HG03354 (cell line): ENCODE measurements at regions not wholly inside any gene's neighbourhood (a gene's known extent, or its start where the extent isn't known, plus 50 kb on each side); places are given as distances from the start of the nearest gene placed in this dataset.

Experiments used
- ATAC-seq: cut with Tn5 transposase; IDR thresholded peaks from one replicate; pipeline ENCODE4 v1.9.1; 2021; ENCODE audit warnings: mild to moderate bottlenecking; ENCODE audit not compliant: unreplicated experiment, poor library complexity, severe bottlenecking

GRCh38 chr3:189496375-189497138 is 134.6 kb upstream of the TP63 start:
- ATAC-seq, result no peak

- no peak for ATAC-seq
These were observed 132.0 kb upstream of the TP63 start for GRCh38 chr3:189498995-189499704.

DNA sequence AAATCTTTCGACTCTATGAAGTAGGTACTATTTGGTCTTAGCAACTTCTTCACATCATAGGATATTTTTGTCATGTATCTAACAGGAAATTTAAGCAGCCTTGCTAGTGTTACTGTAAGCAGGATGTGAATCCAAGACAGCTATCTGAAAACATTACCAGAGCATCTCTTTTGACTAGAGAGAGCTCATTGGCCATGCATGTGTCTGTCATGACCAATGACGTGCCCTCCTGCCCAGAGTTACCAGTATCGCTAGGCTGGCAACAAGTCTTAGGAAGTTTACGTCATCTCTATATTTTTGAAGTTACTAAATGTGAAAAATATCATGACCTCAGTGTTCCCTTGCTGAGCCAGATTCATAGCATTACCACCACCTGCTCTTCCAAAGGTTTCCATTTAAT is 130.9 kb upstream of the TP63 start:
- no peak for ATAC-seq

DNA sequence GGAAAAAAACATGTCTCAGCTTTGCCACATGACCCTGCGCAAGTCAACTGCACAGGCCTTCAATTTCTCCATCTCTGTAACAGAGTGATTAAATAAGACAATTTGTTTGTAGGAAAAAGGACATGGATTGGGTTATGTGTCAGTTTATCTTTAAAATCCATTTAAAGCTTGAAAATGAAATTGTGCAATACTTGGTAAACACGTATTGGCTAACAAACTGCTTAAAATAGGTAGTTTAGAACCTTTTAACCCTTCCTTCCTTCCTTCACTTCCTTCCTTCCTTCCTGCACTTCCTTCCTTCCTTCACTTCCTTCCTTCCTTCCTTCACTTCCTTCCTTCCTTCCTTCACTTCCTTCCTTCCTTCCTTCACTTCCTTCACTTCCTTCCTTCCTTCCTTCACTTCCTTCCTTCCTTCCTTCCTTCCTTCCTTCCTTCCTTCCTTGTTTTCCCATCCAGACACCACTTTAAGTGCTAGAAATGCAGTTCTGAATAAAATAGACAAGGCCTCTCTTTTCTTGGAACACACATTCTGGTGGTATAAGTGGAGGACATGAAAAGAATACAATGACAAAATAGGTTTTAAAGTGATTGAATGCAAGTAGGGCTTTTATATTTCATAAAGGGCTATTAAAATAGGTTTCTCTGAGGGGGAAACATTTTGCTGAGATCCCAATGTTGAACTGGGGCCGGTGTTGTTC is 130.2 kb upstream of the TP63 start:
- ATAC-seq, result no peak

DNA sequence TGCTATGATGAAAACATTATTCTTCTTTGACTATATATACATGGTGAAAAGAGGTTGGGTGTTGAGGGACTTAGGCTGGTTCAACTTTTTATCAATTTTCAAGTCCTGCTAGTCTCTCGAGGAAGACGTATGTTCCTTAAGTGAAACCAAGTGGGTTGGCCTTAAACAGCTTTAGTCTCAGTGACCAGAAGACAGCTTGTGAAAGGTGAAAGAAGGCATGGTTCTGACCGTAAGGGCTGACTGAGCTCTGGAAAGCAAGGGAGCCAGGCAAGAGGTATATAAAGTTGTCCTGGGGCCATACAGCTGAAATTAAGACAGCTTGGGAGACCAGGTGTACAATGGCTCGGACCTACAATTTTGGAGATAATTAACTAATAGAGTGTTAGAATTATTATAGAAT is 128.9 kb upstream of the TP63 start:
- no peak for ATAC-seq

GRCh38 chr3:189502676-189503257 is 128.4 kb upstream of the TP63 start:
- ATAC-seq, result no peak

- ATAC-seq, result peak; percentile 71
These were observed 123.3 kb upstream of the TP63 start for GRCh38 chr3:189507856-189508255.

GRCh38 chr3:189508784-189509501 is 122.2 kb upstream of the TP63 start:
- ATAC-seq, result no peak

- peak; percentile 76 for ATAC-seq
These were observed 119.2 kb upstream of the TP63 start for GRCh38 chr3:189512039-189512438.

- ATAC-seq, result no peak
These were observed 118.4 kb upstream of the TP63 start for GRCh38 chr3:189512821-189513220.

- ATAC-seq, result no peak
These were observed 117.7 kb upstream of the TP63 start for GRCh38 chr3:189513281-189514117.

- no peak for ATAC-seq
These were observed 115.2 kb upstream of the TP63 start for GRCh38 chr3:189516039-189516438.

GRCh38 chr3:189517981-189518380 is 113.2 kb upstream of the TP63 start:
- no peak for ATAC-seq

DNA sequence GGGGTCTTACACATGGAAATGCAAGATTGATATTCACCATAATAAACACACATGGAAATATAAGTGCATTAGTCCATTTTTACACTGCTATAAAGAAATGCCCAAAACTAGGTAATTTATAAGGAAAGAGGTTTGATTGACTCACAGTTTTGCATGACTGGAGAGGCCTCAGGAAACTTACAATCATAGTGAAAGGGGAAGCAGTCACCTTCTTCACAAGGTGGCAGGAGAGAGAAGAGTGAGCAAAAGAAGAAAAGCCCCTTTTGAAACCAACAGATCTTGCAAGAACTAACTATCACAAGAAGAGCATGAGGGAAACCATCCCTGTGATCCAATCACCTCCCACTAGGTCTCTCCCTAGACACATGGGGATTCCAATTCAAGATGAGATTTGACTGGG is 111.7 kb upstream of the TP63 start:
- no peak for ATAC-seq

GRCh38 chr3:189529468-189529867 is 101.7 kb upstream of the TP63 start:
- no peak for ATAC-seq

DNA sequence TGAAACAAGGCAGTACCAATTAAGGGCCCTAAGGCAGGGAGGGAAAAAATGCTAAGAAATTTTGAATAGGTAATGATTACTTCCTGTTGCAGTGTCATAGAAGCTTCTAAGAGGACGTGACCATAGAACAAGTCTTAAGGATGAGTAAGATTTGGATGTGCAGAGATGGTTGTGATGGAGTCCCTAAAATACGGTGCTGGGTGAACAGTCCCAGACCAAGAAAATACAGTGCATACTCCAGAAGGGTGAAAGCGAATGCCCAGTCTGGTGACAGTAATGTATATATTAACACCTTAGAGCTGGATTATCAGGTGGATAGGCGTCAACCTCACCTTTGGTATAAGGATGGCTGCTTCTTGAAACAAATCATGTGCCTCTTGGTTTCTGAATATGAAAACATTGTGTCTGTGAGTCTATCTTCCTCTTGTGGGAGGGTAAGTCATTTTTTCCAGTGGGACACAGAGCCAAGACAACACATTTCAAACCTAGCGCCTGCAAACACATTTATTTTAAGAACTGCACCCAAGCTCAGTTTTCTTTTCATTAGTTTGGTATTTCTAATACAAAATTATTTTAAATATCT is 101.2 kb upstream of the TP63 start:
- no peak for ATAC-seq

- no peak for ATAC-seq
These were observed 100.4 kb upstream of the TP63 start for GRCh38 chr3:189530822-189531221.

- no peak for ATAC-seq
These were observed 99.9 kb upstream of the TP63 start for GRCh38 chr3:189531271-189531670.

- no peak for ATAC-seq
These were observed 96.7 kb upstream of the TP63 start for GRCh38 chr3:189534531-189534930.
